Esophagus squamous epithelium (tissue), 5 donors: ENCODE measurements at regions not wholly inside any gene's neighbourhood (a gene's known extent, or its start where the extent isn't known, plus 50 kb on each side); places are given as distances from the start of the nearest gene placed in this dataset.

Source experiments
- DNase-seq: peaks from one replicate; lab custom pipeline; 2025; lab: John Stamatoyannopoulos, UW
- H3K27ac ChIP-seq, 4 donors: fragments of 200-600 bp; sonication (generic); one replicate each; pipeline ENCODE4 v1.5.1; 2016 to 2019; ENCODE audit warnings: mild to moderate bottlenecking in 1 of 4
- H3K27me3 ChIP-seq, 4 donors: fragments of 200-600 bp; sonication (generic); 1 replicate in 3 of 4; 2 replicates in 1 of 4; pipeline versions ENCODE4 v1.5.1 to v1.6.0; 2017 to 2021; ENCODE audit warnings: antibody characterized with exemption in 1 of 4
- H3K36me3 ChIP-seq, 3 donors: fragments of 200-600 bp; sonication (generic); one replicate each; pipeline ENCODE4 v1.5.1; 2016 to 2019
- H3K4me1 ChIP-seq, 3 donors: fragments of 200-600 bp; sonication (generic); one replicate each; pipeline ENCODE4 v1.5.1; 2017 to 2019
- H3K4me3 ChIP-seq, 4 donors: fragments of 200-600 bp; sonication (generic); 1 replicate in 3 of 4; 2 replicates in 1 of 4; pipeline ENCODE4 v1.5.1; 2016 to 2019; ENCODE audit warnings: mild to moderate bottlenecking in 2 of 4, moderate library complexity in 1 of 4
- H3K9me3 ChIP-seq, 3 donors: fragments of 200-600 bp; sonication (generic); one replicate each; pipeline ENCODE4 v1.5.1; 2016 to 2019
- CTCF ChIP-seq, 6 experiments: fragments of 450-650 bp in 4 of 6; fragments of 200-600 bp in 2 of 6; sonication (generic) in 2 of 6; IDR thresholded peaks; one replicate each; pipeline ENCODE4 v1.5.1; 2016 to 2019; ENCODE audit warnings: antibody characterized with exemption in 6 of 6, mild to moderate bottlenecking in 4 of 6, moderate library complexity in 4 of 6
- POLR2A ChIP-seq, 4 donors: fragments of 450-650 bp; IDR thresholded peaks; one replicate each; pipeline ENCODE4 v1.6.1; 2017; ENCODE audit warnings: antibody characterized with exemption in 4 of 4, mild to moderate bottlenecking in 4 of 4, moderate library complexity in 3 of 4
- WGBS, 2 donors: methylation state at CpG; one replicate each; pipeline ENCODE4 v1.1.5; 2018; 5-methylcytosine and 5-hydroxymethylcytosine counted together
- intact Hi-C: fragments of 100-400 bp; cut with DNase I; formaldehyde crosslinking; loops from one replicate; pipeline ENCODE4 v1.15.0; 2022
- donor health status: DM: yes; HTN: yes; CAD: no.

- 70 to 79% methylated on average over 7 of the region's 7 CpGs for WGBS, 2 donors
- no peaks in the 10 kb centered on the region for H3K36me3 ChIP-seq
- intact Hi-C loops: no loop called here
- no peaks in the 10 kb centered on the region for H3K27me3 ChIP-seq
- TF ChIP-seq POLR2A (IDR thresholded peaks at IDR 0.05) (no peak), CTCF (IDR thresholded peaks at IDR 0.05) (no peak)
- no peak overlapping the region for H3K27ac ChIP-seq
- no peaks in the 10 kb centered on the region for H3K9me3 ChIP-seq
- H3K4me3 ChIP-seq: no peak overlapping the region
- DNase-seq: no peak
- H3K4me1 ChIP-seq: peaks cover under 1 to 14% (median 4%) of the 10 kb centered on the region in 3 donors
These were observed 284.0 kb downstream of the MN1 start for GRCh38 chr22:27517361-27518155.

GRCh38 chr22:27518531-27519340 is 282.8 kb downstream of the MN1 start:
- 38 to 61% methylated on average over 6 to 15 of the region's 16 CpGs for WGBS, 2 donors
- no peaks in the 10 kb centered on the region for H3K36me3 ChIP-seq
- intact Hi-C loops: no loop called here
- H3K27ac ChIP-seq: no peak overlapping the region
- TF ChIP-seq POLR2A (IDR thresholded peaks at IDR 0.05): no peak
- TF ChIP-seq CTCF (IDR thresholded peaks at IDR 0.05): no peak
- DNase-seq: no peak
- no peaks in the 10 kb centered on the region for H3K27me3 ChIP-seq
- H3K4me3 ChIP-seq: no peak overlapping the region
- H3K4me1 ChIP-seq: peaks cover 0 to 8% (median 0%) of the 10 kb centered on the region in 3 donors
- H3K9me3 ChIP-seq: no peaks in the 10 kb centered on the region

- H3K9me3 ChIP-seq: no peaks in the 10 kb centered on the region
- 78 to 81% methylated on average over 4 to 5 of the region's 5 CpGs for WGBS, 2 donors
- TF ChIP-seq CTCF (IDR thresholded peaks at IDR 0.05): no peak
- no peak for TF ChIP-seq POLR2A (IDR thresholded peaks at IDR 0.05)
- no peaks in the 10 kb centered on the region for H3K36me3 ChIP-seq
- H3K27me3 ChIP-seq: no peaks in the 10 kb centered on the region
- no peaks in the 10 kb centered on the region for H3K4me1 ChIP-seq
- no peak overlapping the region for H3K4me3 ChIP-seq
- DNase-seq: no peak
- H3K27ac ChIP-seq: no peak overlapping the region
- intact Hi-C loops: no loop called here
These were observed 277.8 kb downstream of the MN1 start for GRCh38 chr22:27523711-27524110.

- intact Hi-C loops: no loop called here
- DNase-seq: no peak
- Histone ChIP-seq H3K4me3 (no peak overlapping the region), H3K4me1 (no peaks in the 10 kb centered on the region), H3K27ac (no peak overlapping the region), H3K36me3 (no peaks in the 10 kb centered on the region), H3K27me3 (no peaks in the 10 kb centered on the region), H3K9me3 (no peaks in the 10 kb centered on the region)
- TF ChIP-seq CTCF (IDR thresholded peaks at IDR 0.05): no peak
- 87 to 96% methylated on average over 2 of the region's 2 CpGs for WGBS, 2 donors
These were observed 275.8 kb downstream of the MN1 start for GRCh38 chr22:27525711-27526110.

- no peaks in the 10 kb centered on the region for H3K9me3 ChIP-seq
- WGBS, 2 donors: 73% methylated on average over 4 of the region's 10 CpGs; no CpG with 5 or more reads in 1 of the 2 donors
- no peak for DNase-seq
- no peak overlapping the region for H3K27ac ChIP-seq
- intact Hi-C loops: no loop called here
- TF ChIP-seq POLR2A (IDR thresholded peaks at IDR 0.05): no peak
- TF ChIP-seq CTCF (IDR thresholded peaks at IDR 0.05): no peak
- H3K36me3 ChIP-seq: no peaks in the 10 kb centered on the region
- H3K4me1 ChIP-seq: no peaks in the 10 kb centered on the region
- H3K27me3 ChIP-seq: no peaks in the 10 kb centered on the region
- no peak overlapping the region for H3K4me3 ChIP-seq
These were observed 274.7 kb downstream of the MN1 start for GRCh38 chr22:27526901-27527300.
